Kidney epithelial cell (primary cell): ENCODE measurements at regions not wholly inside any gene's neighbourhood (a gene's known extent, or its start where the extent isn't known, plus 50 kb on each side); places are given as distances from the start of the nearest gene placed in this dataset.

Experiments
- DNase-seq: peaks from one replicate; pipeline ENCODE4 v3.0.0-alpha.2; 2010; ENCODE audit warnings: low read depth
- H3K27me3 ChIP-seq: 2 replicates; pipeline ENCODE4 v1.6.0; 2011; ENCODE audit warnings: low read length; ENCODE audit not compliant: control insufficient read depth, insufficient read depth
- H3K36me3 ChIP-seq: 2 replicates; pipeline ENCODE4 v1.5.1; 2011; ENCODE audit warnings: low read length; ENCODE audit not compliant: control insufficient read depth, insufficient read depth
- H3K4me3 ChIP-seq: 2 replicates; pipeline ENCODE4 v1.5.1; 2011; ENCODE audit warnings: low read depth, mild to moderate bottlenecking, control low read depth, low read length
- TF ChIP-seq, protein P1 (sequence below): IDR thresholded peaks from 2 replicates; pipeline ENCODE4 v1.5.1; 2011; ENCODE audit warnings: mild to moderate bottlenecking, moderate library complexity, low read length, control low read depth, inconsistent platforms; ENCODE audit not compliant: insufficient read depth, poor library complexity, severe bottlenecking

- no peak for DNase-seq
- no peak overlapping the region for H3K4me3 ChIP-seq
- no peaks in the 10 kb centered on the region for H3K36me3 ChIP-seq
- H3K27me3 ChIP-seq = no peaks in the 10 kb centered on the region
- TF ChIP-seq, protein P1, sequence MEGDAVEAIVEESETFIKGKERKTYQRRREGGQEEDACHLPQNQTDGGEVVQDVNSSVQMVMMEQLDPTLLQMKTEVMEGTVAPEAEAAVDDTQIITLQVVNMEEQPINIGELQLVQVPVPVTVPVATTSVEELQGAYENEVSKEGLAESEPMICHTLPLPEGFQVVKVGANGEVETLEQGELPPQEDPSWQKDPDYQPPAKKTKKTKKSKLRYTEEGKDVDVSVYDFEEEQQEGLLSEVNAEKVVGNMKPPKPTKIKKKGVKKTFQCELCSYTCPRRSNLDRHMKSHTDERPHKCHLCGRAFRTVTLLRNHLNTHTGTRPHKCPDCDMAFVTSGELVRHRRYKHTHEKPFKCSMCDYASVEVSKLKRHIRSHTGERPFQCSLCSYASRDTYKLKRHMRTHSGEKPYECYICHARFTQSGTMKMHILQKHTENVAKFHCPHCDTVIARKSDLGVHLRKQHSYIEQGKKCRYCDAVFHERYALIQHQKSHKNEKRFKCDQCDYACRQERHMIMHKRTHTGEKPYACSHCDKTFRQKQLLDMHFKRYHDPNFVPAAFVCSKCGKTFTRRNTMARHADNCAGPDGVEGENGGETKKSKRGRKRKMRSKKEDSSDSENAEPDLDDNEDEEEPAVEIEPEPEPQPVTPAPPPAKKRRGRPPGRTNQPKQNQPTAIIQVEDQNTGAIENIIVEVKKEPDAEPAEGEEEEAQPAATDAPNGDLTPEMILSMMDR = no peak
These were observed 111.5 kb upstream of the NHSL1 start for GRCh38 chr6:138610816-138611215.

DNA sequence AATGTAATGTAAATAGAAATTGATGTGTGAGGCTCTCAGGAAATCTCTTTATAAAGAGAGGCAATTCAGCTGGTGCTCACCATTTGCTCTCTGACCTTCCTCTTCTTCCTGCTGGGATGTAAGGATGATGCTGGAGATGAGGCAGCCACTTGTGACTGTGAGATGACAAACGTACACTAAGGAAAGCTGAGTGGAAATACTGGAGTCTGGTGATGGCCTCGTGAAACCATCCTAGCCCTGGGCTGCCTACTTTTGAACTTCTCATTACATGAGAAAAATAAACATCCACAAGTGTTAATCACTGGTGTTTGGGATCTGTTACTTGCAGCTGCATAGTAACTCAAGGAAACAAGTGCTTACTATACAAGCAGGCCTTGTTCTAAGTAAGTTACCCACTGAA, 114.9 kb upstream of the NHSL1 start:
- no peak overlapping the region for H3K4me3 ChIP-seq
- no peaks in the 10 kb centered on the region for H3K27me3 ChIP-seq
- TF ChIP-seq, protein P1 = no peak
- H3K36me3 ChIP-seq = no peaks in the 10 kb centered on the region
- DNase-seq = no peak

DNA sequence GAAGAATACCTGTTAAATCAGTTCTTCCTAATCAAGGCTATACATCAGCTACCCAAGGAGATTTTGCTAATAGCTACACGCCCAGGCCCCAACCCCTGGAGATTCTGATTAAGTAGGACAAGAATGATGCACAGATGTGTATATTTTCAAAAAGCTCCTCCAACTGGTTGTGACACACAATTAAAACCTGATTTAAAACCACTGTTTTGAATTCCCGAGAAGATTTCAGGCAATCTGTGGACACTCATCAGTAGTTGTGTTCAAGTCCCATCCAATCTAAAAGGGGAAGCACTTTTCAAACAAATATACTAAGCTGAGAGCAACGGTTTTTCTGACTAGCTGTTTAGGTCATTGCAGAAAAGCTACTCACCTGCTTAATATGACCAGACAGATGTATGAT, 118.9 kb upstream of the NHSL1 start:
- TF ChIP-seq, protein P1 = no peak
- H3K4me3 ChIP-seq = no peak overlapping the region
- no peaks in the 10 kb centered on the region for H3K27me3 ChIP-seq
- no peak for DNase-seq
- no peaks in the 10 kb centered on the region for H3K36me3 ChIP-seq

DNA sequence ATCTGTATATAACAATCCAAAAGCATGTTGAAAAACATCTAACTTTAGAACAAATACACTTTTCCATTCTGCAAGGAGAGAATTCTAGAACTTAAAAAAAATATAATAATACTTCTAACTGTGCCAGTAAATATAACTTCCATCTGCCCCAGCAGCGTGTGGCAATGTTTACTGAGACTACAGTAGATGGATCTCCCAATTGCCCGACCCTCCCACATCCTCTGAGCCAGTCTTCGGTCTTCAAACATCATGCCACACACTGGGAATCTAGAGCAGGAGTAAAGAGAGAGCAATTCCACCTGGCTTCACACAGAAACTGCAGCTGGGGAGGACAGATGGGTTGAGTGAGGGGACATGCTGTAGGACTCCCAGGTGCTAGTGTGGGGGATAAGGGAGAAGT, 121.3 kb upstream of the NHSL1 start:
- TF ChIP-seq, protein P1 = no peak
- DNase-seq = no peak
- Histone ChIP-seq H3K36me3 (no peaks in the 10 kb centered on the region), H3K4me3 (no peak overlapping the region), H3K27me3 (no peaks in the 10 kb centered on the region)

DNA sequence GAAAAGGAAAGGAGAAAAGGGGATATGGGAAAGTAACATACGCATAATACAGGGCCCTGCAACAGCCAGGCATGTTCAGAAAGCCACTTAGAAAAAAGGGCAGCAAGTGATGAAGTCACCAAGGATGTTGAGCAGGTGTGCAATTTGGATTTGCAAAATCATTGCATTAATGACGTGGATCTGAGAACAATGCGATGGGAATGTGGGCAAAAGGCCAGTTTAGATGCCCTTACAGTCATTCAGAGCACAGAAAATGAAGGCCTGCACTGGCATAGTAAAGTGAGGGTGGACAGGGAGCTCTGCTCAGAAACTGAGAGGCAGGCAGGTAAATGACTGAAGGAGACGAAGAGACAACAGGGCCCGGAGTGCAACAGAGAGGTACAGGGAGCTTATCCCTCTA, 123.7 kb upstream of the NHSL1 start:
- H3K27me3 ChIP-seq = no peaks in the 10 kb centered on the region
- no peak overlapping the region for H3K4me3 ChIP-seq
- no peaks in the 10 kb centered on the region for H3K36me3 ChIP-seq
- TF ChIP-seq, protein P1 = no peak
- DNase-seq = peak; percentile 26

- H3K27me3 ChIP-seq = no peaks in the 10 kb centered on the region
- H3K36me3 ChIP-seq = no peaks in the 10 kb centered on the region
- no peak for DNase-seq
- no peak overlapping the region for H3K4me3 ChIP-seq
- TF ChIP-seq, protein P1 = no peak
These were observed 132.3 kb upstream of the NHSL1 start for GRCh38 chr6:138631566-138631965.
